HEK293T (cell line): ENCODE measurements at regions not wholly inside any gene's neighbourhood (a gene's known extent, or its start where the extent isn't known, plus 50 kb on each side); places are given as distances from the start of the nearest gene placed in this dataset.

Experiments used
- FOXM1 ChIP-seq: fragments of 450-650 bp; IDR thresholded peaks from 2 replicates; pipeline ENCODE4 v1.6.1; 2017; ENCODE audit warnings: mild to moderate bottlenecking, borderline replicate concordance
- SUZ12 ChIP-seq: fragments of 450-650 bp; IDR thresholded peaks from 2 replicates; pipeline ENCODE4 v1.6.1; 2016; ENCODE audit warnings: mild to moderate bottlenecking
- TARDBP ChIP-seq: fragments of 450-650 bp; IDR thresholded peaks from 2 replicates; pipeline ENCODE4 v1.6.1; 2016

GRCh38 chr16:61263400-61263799 is 772.8 kb downstream of the CDH8 start:
- TF ChIP-seq TARDBP, result no peak
- no peak for TF ChIP-seq SUZ12
- TF ChIP-seq FOXM1, result no peak
